ENCODE measurements at regions not wholly inside any gene's neighbourhood (a gene's known extent, or its start where the extent isn't known, plus 50 kb on each side); places are given as distances from the start of the nearest gene placed in this dataset.
"Not testable (repeated sequence)": the region's sequence is repeated elsewhere in the genome, so short reads cannot be mapped to it uniquely, and the experiment has no call there.

- not testable (repeated sequence) for DNase-seq (ENCODE audit: low read depth)
Observed at GRCh38 chr10:87300163-87300562, 57.4 kb upstream of the NUTM2D start.

DNA sequence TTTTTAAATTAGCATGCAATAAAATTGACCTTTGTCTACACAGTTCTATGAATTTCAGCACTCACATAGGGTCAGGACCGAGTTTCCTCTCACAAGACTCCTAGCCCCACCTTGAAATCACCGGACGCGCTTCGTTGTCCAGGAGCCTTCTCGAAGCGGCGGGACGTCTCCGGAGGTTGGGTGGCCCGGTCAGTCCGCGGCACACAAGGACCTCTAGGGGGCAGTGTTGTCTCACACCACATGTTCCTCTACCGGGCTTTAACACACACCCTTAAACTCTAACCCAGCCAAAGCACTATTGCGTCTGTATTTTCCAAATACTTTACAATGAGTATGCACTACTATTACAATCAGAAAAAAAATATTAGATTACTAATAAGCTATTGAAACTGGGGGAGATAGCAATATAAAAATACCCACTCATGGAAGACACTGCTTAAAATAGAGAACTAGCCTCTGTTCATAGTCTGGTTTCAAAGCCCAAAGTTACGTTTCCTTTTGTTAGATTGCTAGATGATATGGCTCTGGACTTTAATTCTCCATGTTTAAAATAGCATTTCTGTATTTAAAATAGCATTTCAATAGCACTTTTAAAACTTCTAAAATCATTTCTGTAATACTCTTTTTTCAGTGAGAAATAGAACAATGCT, 56.0 kb upstream of the NUTM2D start:
- peak; percentile 1 for DNase-seq (ENCODE audit: low read depth)

- DNase-seq (ENCODE audit: low read depth): not testable (repeated sequence)
Observed at GRCh38 chr10:87302132-87302531, 55.4 kb upstream of the NUTM2D start.

GRCh38 chr10:87303707-87304106, 53.8 kb upstream of the NUTM2D start:
- not testable (repeated sequence) for DNase-seq (ENCODE audit: low read depth)

DNA sequence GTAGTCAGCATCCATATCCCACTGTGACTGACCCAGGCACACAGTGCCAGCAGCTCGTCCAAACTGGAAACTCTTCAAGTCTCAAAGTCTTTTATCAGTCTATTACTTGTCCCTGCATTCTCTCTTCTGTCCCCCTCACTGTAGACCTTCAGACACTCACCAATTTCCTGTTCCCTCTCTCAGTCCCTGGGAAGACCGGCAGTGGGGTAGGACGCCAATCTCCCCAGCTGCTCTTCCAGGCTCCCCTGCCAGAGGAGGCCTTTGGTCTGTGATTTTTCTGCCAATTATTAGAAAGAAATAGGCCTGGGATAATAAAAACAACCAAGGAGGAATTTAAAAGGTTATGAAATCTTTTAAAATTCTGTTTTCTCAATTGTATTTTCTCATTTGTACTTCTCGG, 50.9 kb upstream of the NUTM2D start:
- DNase-seq (ENCODE audit: low read depth): not testable (repeated sequence)

Data from T follicular helper cell (primary cell).